Activated naive CD4-positive, alpha-beta T cell treated with anti-CD3 and anti-CD28 coated beads, Interleukin-2, amount 50 U/mL, for 16 hours (primary cell): ENCODE measurements at regions not wholly inside any gene's neighbourhood (a gene's known extent, or its start where the extent isn't known, plus 50 kb on each side); places are given as distances from the start of the nearest gene placed in this dataset.

ENCODE experiments used
- DNase-seq: peaks from one replicate; pipeline ENCODE4 v3.0.0-alpha.2; 2020

DNA sequence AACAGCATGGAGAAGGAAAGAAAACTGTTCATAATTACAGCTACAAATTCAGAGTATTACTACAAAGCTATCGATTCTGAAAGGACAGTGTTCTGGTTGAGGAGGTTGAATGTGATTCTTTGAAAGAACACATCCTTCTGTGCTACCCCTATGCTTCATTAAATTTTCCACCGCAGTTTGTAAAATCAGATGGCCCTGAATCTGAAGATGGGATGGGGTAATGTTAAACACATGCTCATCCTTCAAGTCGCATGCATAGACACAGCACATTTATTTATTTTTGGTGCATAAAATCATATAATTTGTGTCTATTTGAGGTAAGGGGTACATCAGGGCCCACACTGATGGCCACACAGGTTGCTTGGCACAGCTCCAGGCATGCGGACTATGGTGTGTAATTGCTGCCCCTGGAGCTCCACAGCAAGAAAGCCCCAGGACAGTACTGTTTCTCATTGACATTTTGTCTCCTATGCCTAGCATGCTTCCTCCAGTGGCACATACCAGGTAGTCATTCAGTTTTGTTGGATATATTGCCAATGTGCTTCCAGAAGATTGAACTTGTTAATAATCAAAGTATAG is 238.8 kb upstream of the TANK start:
- no peak for DNase-seq

- no peak for DNase-seq
Observed at GRCh38 chr2:160924936-160925353, 235.3 kb upstream of the TANK start.

DNA sequence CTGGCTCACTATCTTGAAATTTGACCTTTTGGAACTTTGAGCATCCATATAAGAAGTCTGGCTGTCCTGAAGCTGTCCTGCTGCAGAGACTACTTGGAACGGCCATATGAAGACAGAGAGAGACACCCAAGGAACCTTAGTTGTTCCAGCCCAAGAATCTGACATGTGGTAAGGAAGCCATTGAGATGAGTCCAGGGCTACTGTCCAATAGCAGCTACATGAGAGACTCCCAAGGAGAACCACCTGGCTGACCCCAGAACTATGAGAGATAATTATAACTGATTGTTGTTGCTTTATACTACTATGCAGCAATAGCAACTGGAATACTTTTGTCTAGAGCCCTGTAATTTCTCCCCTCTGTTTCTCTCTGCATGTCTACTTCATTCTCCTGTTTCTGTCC is 234.3 kb upstream of the TANK start:
- no peak for DNase-seq

DNA sequence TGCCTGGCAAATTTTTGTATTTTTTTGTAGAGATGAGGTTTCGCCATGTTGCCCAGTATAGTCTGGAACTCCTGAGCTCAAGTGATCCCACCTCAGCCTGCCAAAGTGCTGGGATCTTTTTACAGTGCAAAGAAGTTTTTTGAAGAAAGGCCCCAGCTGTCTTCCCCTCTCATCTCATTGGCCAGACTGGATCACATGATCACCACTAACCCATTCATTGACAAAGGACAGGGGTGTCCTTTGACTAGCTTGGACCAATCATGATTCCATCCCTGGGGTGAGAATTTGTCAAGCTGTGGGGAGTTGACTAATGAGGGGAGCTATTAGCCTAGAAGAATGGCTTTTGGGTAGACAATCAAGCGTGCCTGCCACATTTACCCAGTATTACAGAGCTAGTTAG is 232.9 kb upstream of the TANK start:
- no peak for DNase-seq

DNA sequence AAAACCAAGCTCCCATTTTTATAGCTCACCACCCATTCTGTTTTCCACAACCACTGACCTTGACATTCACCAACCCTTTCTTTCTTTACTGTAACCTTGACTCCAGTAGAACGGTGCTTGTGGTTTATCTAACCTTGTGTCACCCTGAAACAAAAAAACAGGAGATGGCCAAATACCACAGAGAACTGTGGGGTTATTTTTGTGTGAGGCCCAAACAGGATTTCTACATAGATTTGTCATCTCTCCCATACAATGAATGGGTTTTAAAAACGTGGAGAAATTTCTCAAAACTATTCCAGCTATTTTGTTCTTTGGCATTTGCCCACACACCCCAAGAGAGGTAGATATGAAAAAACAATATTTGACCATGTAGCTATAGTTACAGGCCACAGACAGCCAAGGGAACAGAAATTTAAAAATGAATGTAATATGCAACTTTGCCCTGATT is 231.3 kb upstream of the TANK start:
- DNase-seq, result no peak

DNA sequence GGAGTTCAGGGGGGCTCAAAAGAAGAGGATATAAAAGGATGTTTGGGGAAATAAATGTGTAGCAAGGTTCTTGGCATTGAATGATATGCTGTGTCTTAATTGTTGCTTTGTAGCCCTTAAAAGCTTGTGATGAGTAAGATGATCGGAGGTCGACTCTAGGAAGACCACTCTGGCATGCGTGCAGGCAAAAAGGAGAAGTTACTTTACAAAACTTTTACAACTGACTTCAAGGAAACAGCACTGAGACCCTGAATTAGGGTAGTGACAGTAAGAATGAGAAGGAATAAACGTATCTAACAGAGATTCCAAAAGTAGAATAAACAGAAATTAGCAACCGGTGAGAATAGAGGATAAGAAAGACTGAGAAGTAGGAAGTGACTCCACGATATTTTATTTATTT is 228.7 kb upstream of the TANK start:
- no peak for DNase-seq

DNA sequence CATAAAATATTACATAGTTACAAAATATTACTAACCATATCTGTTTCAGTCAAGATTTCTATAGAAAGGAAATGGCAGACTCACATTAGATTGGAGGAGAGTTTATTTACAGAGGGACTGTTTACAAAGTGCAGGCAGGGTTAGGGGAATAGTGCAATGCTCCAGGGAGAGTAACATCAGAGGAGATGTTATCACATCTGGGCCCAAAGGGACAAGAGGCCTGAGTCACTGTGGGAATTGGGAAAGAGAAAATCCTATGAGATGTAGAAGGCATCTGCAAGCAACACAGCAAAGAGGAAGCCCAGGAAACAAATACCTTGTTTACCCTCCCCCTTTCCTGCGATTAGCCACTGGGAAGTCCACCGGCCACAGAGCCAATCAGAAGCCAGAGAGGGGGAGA is 227.3 kb upstream of the TANK start:
- DNase-seq, result no peak

- no peak for DNase-seq
Observed at GRCh38 chr2:160934263-160934662, 226.0 kb upstream of the TANK start.

DNA sequence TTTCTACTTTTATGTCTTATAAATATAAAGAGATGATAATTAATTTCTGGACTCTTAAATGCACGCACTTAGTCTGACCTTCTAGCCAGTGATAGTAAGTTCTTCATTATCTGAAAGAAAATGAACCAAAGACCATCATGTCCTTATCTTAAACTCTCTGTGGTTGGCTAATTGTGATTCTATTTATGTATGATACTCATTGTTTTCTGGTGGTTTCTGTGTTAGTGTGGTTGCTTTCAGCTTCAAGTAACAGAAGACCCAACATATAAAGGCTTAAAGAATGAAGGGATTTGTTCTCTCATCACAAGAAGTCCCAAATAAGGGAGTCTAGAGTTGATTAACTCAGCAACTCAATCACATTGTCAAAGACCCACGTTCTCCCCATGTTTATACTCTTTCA is 225.2 kb upstream of the TANK start:
- DNase-seq, result no peak

DNA sequence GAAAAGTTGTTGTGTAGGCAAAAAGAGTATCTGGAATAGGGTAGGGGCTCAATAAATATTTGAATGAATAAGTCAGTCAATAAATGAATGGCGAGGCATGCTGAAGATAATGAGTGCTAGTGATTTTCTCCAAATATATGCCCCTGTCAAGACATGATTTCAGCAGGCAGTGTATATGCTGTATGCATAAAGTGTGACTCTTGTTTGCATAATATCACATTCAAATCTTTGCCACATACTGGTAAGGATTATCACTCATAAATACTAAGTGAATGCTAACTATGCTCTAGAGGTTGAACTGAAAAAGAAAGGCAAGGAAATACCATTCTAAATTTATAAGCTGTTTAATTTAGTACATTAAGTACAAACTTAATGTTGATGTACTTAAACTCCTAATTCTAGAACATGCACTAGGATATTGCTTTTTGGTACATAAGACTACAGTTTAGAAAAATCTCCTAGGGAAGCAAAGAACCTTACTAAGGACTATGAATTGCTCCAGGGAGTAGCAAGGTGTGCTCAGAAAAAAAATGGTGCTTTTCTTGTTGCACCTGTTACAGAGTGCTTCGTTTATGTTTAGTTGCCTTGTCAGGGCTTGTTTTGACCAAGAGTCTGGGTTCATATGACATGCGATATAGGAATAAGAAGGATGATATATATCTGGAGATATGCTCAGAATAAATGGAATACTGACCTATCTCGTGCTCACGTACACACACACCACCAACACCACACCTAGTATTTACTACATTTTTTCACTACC is 224.0 kb upstream of the TANK start:
- DNase-seq, result no peak

DNA sequence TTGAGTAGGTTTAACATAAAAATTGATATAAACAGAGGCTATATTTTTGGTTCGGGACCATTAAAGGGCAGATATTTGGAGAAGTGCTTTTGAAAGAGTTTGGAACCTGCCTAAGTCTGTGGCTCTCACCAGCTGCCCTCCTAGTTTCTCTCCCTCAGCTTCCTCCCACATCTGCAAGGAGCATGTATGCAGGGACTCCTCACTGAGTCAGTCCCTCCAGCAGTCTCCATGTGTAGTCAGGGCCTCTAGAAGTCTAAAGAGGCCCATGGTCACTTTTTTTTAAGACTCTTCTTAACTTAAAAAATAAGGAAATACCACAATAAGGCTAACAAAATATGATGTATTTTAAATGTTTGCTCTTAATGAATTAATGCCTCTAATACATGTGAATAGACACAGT is 220.0 kb upstream of the TANK start:
- DNase-seq, result no peak

- DNase-seq, result no peak
Observed at GRCh38 chr2:160940699-160941098, 219.5 kb upstream of the TANK start.

GRCh38 chr2:160941290-160941846 is 218.9 kb upstream of the TANK start:
- DNase-seq, result no peak

- DNase-seq, result no peak
Observed at GRCh38 chr2:160942476-160943142, 217.6 kb upstream of the TANK start.

DNA sequence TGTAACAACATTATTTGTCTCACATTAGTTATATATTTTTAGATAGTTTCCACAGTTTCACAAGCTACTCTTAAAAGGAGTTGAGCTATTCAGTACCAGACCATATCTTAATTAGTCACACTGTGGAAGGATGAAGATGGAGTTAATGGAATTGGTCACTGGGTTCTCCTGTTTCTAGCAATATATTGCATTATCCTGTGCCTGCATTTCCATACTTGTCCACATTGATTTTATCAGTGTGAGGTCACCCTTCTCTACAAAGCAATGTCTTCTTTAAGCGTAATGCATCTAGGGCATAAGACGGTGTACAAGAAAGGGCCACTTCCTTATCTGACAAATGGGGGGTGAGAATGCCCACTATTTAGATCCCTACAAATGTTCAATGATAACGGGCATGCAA is 216.8 kb upstream of the TANK start:
- DNase-seq, result no peak

DNA sequence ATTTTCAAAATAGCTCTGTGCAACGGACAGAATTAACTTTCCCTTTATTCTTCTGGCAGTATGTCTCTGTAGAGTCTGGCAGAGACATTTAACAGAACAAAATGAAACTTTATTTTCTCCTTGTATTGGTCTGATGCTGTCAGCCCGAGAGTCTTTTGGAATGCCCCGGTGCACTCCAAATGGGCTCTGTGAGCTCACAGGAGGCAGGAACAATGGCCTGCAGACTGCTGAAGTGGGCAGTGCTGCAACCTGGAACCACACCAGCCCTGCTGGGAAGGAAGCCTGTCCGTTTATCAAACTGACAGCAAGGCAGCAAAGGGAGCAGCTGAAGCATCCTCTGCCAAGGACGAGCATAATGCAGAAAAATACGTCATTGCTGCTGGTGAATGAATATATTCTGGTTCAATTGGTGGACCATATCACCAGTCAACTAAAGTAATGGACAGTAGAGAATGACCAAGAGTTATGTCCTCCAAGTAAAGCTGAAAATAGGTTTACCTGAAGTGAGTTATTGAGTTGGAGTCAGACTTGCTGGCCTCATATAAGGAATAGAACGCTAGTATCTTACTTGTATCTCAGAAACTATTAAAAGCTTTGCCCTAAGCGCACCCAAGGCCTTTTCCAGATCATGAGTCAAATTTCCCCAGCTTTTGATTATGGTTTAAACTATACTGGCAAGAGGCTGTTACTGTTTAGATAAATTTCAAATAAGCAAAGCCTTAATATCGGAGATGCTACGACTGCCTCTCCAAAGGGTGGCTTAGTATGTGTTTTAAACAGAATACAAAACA is 207.6 kb upstream of the TANK start:
- no peak for DNase-seq

- no peak for DNase-seq
Observed at GRCh38 chr2:160955578-160955977, 204.7 kb upstream of the TANK start.

DNA sequence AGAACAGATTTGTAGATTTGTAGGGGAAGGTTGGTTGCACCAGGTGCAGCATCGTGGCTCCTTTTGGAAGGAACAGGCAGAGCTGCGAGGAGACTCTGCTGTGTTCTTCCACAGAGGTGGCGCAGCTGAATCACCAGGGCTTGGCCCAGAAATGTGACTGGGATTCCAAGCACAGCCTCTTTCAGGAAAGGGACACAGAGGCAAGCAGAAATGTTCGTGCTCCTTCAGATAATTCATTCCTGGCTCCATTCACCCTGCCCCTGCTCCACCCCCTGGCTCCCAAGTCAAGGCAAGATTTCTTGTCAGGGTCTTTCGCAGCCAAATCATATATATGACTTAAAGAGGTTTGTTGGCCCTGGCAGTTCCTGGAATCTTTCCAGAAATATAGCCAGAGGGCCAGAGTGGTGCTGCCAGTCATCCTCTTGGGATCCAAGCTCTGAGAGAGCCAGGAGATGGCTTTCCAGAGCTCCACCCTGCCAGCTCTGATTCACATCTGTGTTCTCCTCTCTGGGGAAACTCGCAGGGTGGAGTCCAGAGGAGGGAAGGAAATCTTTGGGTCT is 203.9 kb upstream of the TANK start:
- no peak for DNase-seq

DNA sequence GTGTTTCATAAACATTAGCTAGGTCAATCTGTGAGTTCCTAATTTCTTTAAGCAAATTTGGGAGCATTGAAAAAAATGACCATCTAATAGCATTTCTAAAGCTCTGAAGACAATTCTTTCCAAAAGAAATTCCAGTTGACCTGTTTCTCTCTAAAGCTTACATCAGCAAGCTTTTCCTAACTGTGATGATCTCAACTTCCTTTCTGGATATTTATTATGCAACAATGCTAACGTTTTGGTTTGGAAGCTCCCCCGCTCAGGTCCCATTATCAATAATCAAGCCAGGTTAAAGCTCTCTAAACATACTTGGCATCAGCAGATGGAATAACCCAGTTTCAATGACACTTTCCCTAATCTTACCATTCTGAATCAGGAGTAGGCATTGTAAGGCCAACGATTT is 196.3 kb upstream of the TANK start:
- no peak for DNase-seq

GRCh38 chr2:160967523-160967922 is 192.7 kb upstream of the TANK start:
- no peak for DNase-seq

GRCh38 chr2:160968183-160968582 is 192.0 kb upstream of the TANK start:
- no peak for DNase-seq

GRCh38 chr2:160970052-160970965 is 189.9 kb upstream of the TANK start:
- no peak for DNase-seq
